PC-3 (cell line): ENCODE measurements at regions not wholly inside any gene's neighbourhood (a gene's known extent, or its start where the extent isn't known, plus 50 kb on each side); places are given as distances from the start of the nearest gene placed in this dataset.

ENCODE experiments used
- ATAC-seq: fragments of 200-7000 bp; cut with Tn5 transposase; 2 replicates; pipeline ENCODE4 v1.9.1; 2020; ENCODE audit warnings: mild to moderate bottlenecking, moderate library complexity
- BruUV-seq: library from RNA; stranded (reverse); fragments of 400-500 nt; replicated peaks from 2 replicates; lab custom pipeline; 2021; lab: Mats Ljungman, UMichigan
- CTCF ChIA-PET: fragments of 300-600 bp; sonication (Branson Sonifier 250); formaldehyde crosslinking; loops from one replicate; lab custom pipeline; 2022; ENCODE audit warnings: antibody characterized with exemption; lab: Charles Lee
- POLR2A ChIA-PET: fragments of 300-600 bp; sonication (Branson Sonifier 250); formaldehyde crosslinking; loops from one replicate; lab custom pipeline; 2022; ENCODE audit warnings: antibody characterized with exemption; ENCODE audit not compliant: unreplicated experiment; lab: Charles Lee
- DNase-seq: peaks from one replicate; pipeline ENCODE4 v3.0.0-alpha.2; 2015
- H2AFZ ChIP-seq: fragments of 300-600 bp; sonication (generic); 2 replicates; pipeline ENCODE4 v1.6.0; 2016; ENCODE audit warnings: antibody characterized with exemption, low read length
- H3F3A ChIP-seq: fragments of 300-600 bp; sonication (generic); one replicate; pipeline ENCODE4 v1.6.0; 2017; ENCODE audit warnings: antibody characterized with exemption, low read length, control low read depth, mild to moderate bottlenecking; ENCODE audit not compliant: unreplicated experiment
- H3K27ac ChIP-seq: fragments of 300-600 bp; sonication (generic); 2 replicates; pipeline ENCODE4 v1.5.1; 2016; ENCODE audit warnings: mild to moderate bottlenecking, low read length
- H3K27me3 ChIP-seq: fragments of 300-600 bp; sonication (generic); 2 replicates; pipeline ENCODE4 v1.6.1; 2016; ENCODE audit warnings: low read length, mixed read lengths
- H3K36me3 ChIP-seq: fragments of 300-600 bp; sonication (generic); 2 replicates; pipeline ENCODE4 v1.6.1; 2016; ENCODE audit warnings: low read depth, mixed run types, low read length, mixed read lengths
- H3K4me1 ChIP-seq: fragments of 300-600 bp; sonication (generic); 2 replicates; pipeline ENCODE4 v1.5.1; 2016; ENCODE audit warnings: low read length; ENCODE audit not compliant: insufficient read depth
- H3K4me2 ChIP-seq: fragments of 300-600 bp; sonication (generic); 2 replicates; pipeline ENCODE4 v1.6.0; 2016; ENCODE audit warnings: low read length
- H3K4me3 ChIP-seq: fragments of 300-600 bp; sonication (generic); 2 replicates; pipeline ENCODE4 v1.5.1; 2016; ENCODE audit warnings: mild to moderate bottlenecking, low read length, mixed read lengths
- H3K79me2 ChIP-seq: fragments of 300-600 bp; sonication (generic); 2 replicates; pipeline ENCODE4 v1.6.1; 2017; ENCODE audit warnings: low read length, mixed read lengths
- H3K9ac ChIP-seq: fragments of 300-600 bp; sonication (generic); 2 replicates; pipeline ENCODE4 v1.6.0; 2016; ENCODE audit warnings: mild to moderate bottlenecking, low read length
- H3K9me2 ChIP-seq: fragments of 300-600 bp; sonication (generic); replicated peaks from 2 replicates; pipeline ENCODE4 v1.6.1; 2016; ENCODE audit warnings: mixed run types, low read length, mixed read lengths
- H3K9me3 ChIP-seq: fragments of 300-600 bp; sonication (generic); 2 replicates; pipeline ENCODE4 v1.6.1; 2016; ENCODE audit warnings: low read length, mixed read lengths
- H4K20me1 ChIP-seq: fragments of 300-600 bp; sonication (generic); 2 replicates; pipeline ENCODE4 v1.6.1; 2016; ENCODE audit warnings: low read length, mixed read lengths
- EZH2 ChIP-seq: fragments of 300-600 bp; sonication (generic); IDR thresholded peaks from one replicate; pipeline ENCODE4 v1.6.1; 2017; ENCODE audit warnings: antibody characterized with exemption, mild to moderate bottlenecking, low read length; ENCODE audit not compliant: unreplicated experiment
- EZH2phosphoT487 ChIP-seq: fragments of 300-600 bp; sonication (generic); IDR thresholded peaks from 2 replicates; pipeline ENCODE4 v1.6.1; 2018; ENCODE audit warnings: mild to moderate bottlenecking, antibody characterized with exemption, low read length, borderline replicate concordance
- intact Hi-C: fragments of 100-400 bp; cut with micrococcal nuclease; formaldehyde crosslinking; loops from 2 replicates; pipeline ENCODE4 v1.9.0; 2023
- TF ChIP-seq, protein P1 (sequence below): fragments of 300-600 bp; sonication (generic); conservative IDR thresholded peaks from 2 replicates; pipeline ENCODE4 v1.5.1; 2017; ENCODE audit warnings: antibody characterized with exemption, low read depth, mild to moderate bottlenecking, low read length

DNA sequence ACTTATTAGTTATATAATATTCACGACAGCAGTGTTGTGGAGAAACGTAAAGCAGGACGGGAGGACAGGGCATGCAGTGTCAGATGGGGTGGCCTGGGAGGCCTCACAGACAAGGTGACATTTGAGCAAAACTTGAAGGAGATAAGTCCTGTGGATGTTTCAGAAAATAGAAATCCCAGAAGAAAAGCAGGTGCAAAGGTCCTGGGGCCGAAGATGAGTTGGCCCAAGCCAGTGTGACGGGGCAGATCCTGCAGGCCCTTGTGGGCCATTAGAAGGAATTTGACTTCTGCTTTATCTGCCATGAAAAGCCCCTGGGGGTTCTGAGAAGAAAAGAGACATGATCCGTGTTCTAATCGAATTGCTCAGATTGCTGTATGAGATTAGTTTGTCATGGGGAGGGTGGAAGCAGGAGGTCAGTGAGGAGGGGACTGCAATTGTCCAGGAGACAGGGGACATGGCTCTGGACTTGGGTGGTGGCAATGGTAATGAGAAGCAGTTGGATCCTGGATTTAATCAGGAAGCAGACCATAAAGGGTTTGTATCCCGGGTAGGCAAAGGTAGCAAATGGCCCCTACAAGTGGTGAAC is 437.4 kb upstream of the SULF2 start:
- H3K27ac ChIP-seq, result no peak overlapping the region
- POLR2A ChIA-PET, result no interaction called here
- H3K4me1 ChIP-seq, result no peaks in the 10 kb centered on the region
- DNase-seq, result no peak
- ATAC-seq, result no peak
- H2AFZ ChIP-seq, result no peak overlapping the region
- BruUV-seq, result no TSS peak
- H3K4me2 ChIP-seq, result no peak overlapping the region
- H3F3A ChIP-seq, result no peaks in the 10 kb centered on the region
- no peaks in the 10 kb centered on the region for H4K20me1 ChIP-seq
- CTCF ChIA-PET, result no interaction called here
- no peaks in the 10 kb centered on the region for H3K27me3 ChIP-seq
- no peaks in the 10 kb centered on the region for H3K9me2 ChIP-seq
- H3K4me3 ChIP-seq, result no peak overlapping the region
- H3K9ac ChIP-seq, result no peak overlapping the region
- H3K9me3 ChIP-seq, result no peaks in the 10 kb centered on the region
- no peaks in the 10 kb centered on the region for H3K36me3 ChIP-seq
- TF ChIP-seq, protein P1, sequence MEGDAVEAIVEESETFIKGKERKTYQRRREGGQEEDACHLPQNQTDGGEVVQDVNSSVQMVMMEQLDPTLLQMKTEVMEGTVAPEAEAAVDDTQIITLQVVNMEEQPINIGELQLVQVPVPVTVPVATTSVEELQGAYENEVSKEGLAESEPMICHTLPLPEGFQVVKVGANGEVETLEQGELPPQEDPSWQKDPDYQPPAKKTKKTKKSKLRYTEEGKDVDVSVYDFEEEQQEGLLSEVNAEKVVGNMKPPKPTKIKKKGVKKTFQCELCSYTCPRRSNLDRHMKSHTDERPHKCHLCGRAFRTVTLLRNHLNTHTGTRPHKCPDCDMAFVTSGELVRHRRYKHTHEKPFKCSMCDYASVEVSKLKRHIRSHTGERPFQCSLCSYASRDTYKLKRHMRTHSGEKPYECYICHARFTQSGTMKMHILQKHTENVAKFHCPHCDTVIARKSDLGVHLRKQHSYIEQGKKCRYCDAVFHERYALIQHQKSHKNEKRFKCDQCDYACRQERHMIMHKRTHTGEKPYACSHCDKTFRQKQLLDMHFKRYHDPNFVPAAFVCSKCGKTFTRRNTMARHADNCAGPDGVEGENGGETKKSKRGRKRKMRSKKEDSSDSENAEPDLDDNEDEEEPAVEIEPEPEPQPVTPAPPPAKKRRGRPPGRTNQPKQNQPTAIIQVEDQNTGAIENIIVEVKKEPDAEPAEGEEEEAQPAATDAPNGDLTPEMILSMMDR, result no peak
- intact Hi-C loops, result no loop called here
- no peaks in the 10 kb centered on the region for H3K79me2 ChIP-seq

DNA sequence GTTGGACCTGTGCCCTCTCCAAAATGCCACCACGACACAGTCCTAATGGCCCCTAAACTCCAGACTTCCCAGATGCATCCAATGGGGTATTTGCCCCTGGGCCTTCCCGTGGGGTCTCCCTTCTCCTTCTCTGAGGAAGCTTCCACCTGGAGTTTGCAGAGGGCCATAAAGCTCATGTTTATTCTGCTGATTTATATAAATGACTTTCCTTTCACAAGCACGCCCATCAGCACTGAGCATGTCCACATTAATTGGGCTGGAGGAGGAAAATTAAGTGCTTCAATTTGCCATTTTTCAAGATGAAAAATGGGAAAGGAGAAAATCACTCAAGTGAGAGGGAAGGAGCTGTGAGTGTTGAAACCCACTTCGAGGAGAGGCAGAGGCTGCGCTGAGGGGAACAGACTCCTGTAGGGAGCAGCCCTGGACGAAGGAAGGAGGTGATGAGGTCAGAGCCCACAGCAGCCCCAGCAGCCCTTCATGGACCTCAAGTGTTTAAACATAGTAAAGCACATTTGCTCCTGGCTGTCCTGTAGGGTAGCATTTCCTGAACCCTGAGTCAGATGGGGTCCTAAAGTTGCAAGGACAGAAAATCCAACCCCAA is 434.9 kb upstream of the SULF2 start:
- H4K20me1 ChIP-seq, result no peaks in the 10 kb centered on the region
- no peaks in the 10 kb centered on the region for H3K79me2 ChIP-seq
- H3K9me3 ChIP-seq, result no peaks in the 10 kb centered on the region
- H3K9me2 ChIP-seq, result no peaks in the 10 kb centered on the region
- H3K27me3 ChIP-seq, result no peaks in the 10 kb centered on the region
- no peak overlapping the region for H3K27ac ChIP-seq
- no peak for TF ChIP-seq EZH2phosphoT487
- TF ChIP-seq, protein P1, result no peak
- TF ChIP-seq EZH2, result no peak
- ChIA-PET CTCF (no interaction called here), POLR2A (interaction anchor here (0.6 kb wide), 1 partner anchor 298 kb away, joined by 11 read pairs; no protein-coding TSS in a partner anchor)
- H2AFZ ChIP-seq, result no peak overlapping the region
- no peaks in the 10 kb centered on the region for H3F3A ChIP-seq
- DNase-seq (no peak), ATAC-seq (no peak)
- no peak overlapping the region for H3K4me2 ChIP-seq
- intact Hi-C loops, result no loop called here
- no peaks in the 10 kb centered on the region for H3K36me3 ChIP-seq
- no peaks in the 10 kb centered on the region for H3K4me1 ChIP-seq
- no peak overlapping the region for H3K4me3 ChIP-seq
- BruUV-seq, result no TSS peak
- H3K9ac ChIP-seq, result no peak overlapping the region

DNA sequence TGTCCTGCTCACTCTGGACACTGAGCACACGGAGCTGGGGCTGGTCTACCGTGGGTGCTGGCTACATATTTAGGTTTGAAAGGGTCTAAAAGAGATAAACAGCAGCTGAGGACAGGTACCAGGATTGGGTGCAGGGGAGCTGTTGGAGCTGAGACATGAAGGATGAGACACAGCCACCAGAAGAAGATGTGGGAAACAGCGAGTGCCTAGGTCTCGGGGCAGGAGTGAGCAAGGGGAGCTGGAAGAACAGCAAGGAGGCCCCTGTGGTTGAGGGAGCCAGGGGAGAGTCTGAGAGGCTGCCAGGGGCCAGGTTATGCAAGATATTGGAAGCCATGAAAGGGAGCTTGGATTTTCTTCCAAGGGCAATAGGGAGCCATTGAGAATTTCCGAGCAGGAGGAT is 434.0 kb upstream of the SULF2 start:
- intact Hi-C loops, result no loop called here
- no peaks in the 10 kb centered on the region for H3K9me3 ChIP-seq
- no peaks in the 10 kb centered on the region for H3K9me2 ChIP-seq
- no TSS peak for BruUV-seq
- no peak for DNase-seq
- H3K4me2 ChIP-seq, result no peak overlapping the region
- no peaks in the 10 kb centered on the region for H3K27me3 ChIP-seq
- no peak for TF ChIP-seq EZH2
- TF ChIP-seq, protein P1, result no peak
- no peak for TF ChIP-seq EZH2phosphoT487
- no peaks in the 10 kb centered on the region for H3F3A ChIP-seq
- no peak overlapping the region for H3K4me3 ChIP-seq
- CTCF ChIA-PET, result no interaction called here
- no peaks in the 10 kb centered on the region for H4K20me1 ChIP-seq
- no peak for ATAC-seq
- H3K4me1 ChIP-seq, result no peaks in the 10 kb centered on the region
- H3K9ac ChIP-seq, result no peak overlapping the region
- H3K27ac ChIP-seq, result no peak overlapping the region
- no peak overlapping the region for H2AFZ ChIP-seq
- no peaks in the 10 kb centered on the region for H3K79me2 ChIP-seq
- H3K36me3 ChIP-seq, result no peaks in the 10 kb centered on the region
- POLR2A ChIA-PET, result interaction anchor here (0.6 kb wide), 1 partner anchor 299 kb away, joined by 11 read pairs; no protein-coding TSS in a partner anchor
